NCI-H748 (cell line): ENCODE measurements at regions not wholly inside any gene's neighbourhood (a gene's known extent, or its start where the extent isn't known, plus 50 kb on each side); places are given as distances from the start of the nearest gene placed in this dataset.

Source experiments
- DNase-seq: peaks from one replicate; lab custom pipeline; 2025; ENCODE audit not compliant: unreplicated experiment; lab: John Stamatoyannopoulos, UW

DNA sequence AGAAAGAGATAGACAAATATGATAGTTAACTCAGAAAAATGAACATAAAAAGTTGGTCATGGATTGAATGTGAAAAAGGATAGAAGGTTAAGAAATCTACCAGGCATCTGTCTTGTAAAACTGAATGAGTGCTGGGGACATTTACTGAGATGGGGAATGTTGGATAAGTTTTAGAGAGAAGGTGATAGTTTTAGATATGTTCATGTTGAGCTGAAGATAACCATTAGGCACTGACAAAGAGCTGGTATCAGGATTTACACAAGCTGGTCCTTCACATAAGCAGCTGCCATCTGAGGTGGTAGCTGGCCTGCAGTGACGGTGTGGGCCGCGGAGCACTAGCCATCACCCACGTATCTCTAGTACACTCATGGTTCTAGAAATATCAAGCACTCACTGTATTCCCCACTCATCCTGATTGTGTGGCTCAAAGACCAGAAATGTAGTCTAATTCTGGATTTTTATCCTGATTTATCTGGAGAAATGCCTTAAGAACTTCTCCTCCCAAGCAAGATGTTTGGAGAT, 194.4 kb upstream of the KCNJ16 start:
- no peak for DNase-seq

DNA sequence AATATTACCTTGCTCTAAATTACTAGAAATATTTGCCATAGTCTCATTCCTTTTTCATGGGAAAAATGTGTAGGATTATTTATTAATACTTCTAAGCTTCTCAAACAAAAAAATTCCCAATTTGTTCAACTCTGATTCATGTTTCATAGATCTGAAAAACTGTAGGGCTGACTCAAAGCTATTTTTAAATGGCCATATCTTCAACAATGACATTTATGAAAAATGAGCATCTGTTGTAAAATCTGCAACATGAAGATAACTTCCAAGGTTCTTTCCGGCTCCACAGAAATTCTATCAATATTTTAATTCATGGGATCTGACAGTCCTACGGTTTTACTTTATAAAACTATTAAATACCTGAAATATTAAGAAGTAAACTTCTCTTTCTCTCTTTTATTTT, 192.7 kb upstream of the KCNJ16 start:
- no peak for DNase-seq

DNA sequence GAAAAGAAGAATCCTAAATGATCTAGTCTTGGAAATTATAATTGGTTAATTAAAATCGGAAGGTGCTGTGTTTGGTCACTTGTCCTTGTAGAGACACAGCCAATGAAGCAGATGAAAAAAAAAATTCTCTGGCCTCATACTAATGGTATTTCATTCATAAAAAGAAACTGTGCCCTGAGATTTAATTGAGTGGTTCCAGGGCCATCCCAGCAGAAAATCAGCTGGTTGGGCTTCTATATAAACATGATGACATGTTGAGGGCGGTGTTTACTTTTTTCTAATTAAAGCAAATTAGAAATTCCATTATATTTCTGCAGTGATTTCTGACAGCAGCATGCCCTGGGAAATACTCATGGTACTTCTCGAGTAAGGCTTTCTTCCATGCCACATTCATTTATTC, 191.9 kb upstream of the KCNJ16 start:
- no peak for DNase-seq

DNA sequence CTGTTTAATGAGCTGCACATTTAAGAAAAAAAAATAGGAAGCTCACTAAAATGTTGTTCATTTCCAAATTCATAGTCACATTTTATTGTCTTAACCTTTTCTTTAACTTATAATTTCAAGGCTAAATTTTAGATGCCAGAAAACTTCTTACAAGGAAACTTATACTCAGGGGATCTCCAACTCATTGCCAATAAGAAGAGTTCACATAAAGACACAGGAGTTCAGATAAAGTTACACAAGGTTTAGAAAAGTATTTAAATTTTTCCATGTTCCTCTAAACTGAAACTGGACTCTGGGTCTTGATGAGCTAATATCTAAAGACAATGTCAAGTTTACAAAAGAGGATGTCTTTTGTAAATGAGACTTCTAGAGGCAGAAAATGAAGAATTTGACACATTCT, 190.7 kb upstream of the KCNJ16 start:
- DNase-seq = no peak

DNA sequence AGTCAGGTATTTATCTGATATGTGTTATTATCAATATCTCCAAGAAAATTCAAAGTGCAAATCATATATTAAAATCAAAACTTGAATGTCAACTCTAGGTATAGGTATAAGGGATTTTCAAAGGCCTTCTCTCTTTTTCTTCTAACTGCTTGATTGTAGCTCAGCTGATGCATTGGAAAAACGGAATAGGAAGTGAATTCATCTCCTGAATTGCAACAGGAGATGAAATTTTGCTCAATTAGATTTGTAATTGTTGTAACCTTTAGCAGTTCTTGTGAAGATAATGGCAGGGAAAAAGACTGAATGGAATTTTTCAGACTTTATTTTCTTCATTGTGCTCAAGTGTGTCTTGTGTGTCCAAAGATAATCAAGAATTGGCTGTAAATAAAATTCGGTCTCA, 190.2 kb upstream of the KCNJ16 start:
- DNase-seq = no peak

DNA sequence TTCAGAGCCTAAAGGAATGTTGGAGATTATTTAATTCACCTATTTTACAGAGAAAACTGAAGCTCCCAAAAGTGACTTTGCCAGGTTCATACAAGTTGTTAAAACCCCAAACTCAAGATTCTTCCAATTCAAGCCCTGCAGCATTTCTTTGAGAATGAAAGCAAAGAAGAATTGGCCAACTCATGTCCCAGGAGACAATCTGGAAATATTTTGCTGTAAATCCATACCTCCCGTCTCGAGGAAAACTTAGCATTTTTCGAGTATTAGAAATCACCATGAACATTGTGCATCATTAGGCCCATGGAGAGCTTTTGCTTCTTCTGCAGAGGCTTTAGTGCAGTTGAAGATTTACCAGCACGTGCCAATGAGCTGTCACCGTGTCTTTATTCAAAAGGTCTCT, 176.4 kb upstream of the KCNJ16 start:
- DNase-seq = no peak

DNA sequence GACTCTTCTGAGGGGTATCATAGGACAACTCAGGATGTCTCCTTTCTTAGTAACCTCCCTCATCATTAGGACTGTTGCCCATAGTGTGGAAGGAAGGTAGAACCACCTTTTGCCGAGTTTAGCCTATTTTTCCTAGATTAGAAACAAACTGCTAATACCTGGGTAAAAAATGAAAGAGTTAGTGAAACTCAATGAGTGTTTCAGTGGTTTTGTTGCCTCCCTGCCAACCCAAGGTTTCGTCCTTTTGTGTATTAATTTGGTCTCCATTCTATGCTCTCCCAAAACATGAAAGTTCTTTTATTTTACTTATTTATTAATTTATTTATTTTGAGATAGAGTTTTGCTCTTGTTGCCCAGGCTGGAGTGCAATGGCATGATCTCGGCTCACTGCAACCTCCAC, 174.9 kb upstream of the KCNJ16 start:
- DNase-seq = no peak

DNA sequence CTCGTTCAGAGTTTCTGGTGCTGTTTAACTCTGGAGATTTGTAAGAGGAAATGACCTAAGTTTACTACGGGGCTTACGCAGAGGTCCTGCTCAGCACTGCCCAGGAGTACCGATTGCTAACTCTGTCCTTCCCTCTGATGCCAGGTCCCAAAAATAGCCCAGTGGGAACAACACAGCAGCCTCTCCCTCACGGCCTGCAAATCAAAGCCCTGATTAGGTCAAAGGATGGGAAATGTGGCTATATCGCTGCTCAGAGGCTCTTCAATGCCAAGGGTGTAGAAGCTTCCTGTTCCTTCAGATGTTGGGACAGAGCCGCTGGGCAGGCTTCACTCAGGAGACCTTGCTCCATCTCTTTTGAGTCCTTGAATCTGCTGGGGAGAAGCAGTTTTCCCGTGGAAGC, 174.2 kb upstream of the KCNJ16 start:
- no peak for DNase-seq

DNA sequence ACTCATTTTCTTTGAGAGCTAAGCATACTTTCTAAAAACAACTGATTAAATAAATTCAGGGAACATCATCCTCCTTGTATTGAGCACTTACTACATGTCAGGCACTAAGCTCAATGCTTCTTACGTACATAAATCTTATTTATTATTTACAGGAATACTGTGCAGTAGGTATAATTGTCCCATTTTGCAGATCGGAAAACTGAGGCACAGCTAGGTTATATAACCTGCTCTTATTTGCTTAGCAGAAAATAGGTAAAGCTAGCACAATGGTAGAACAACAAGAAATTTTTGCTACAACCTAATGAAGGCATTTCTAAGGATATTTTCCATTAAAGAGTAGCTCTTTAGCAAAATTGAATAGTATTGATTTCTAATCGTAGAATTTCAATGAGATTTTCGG, 168.7 kb upstream of the KCNJ16 start:
- DNase-seq = no peak

DNA sequence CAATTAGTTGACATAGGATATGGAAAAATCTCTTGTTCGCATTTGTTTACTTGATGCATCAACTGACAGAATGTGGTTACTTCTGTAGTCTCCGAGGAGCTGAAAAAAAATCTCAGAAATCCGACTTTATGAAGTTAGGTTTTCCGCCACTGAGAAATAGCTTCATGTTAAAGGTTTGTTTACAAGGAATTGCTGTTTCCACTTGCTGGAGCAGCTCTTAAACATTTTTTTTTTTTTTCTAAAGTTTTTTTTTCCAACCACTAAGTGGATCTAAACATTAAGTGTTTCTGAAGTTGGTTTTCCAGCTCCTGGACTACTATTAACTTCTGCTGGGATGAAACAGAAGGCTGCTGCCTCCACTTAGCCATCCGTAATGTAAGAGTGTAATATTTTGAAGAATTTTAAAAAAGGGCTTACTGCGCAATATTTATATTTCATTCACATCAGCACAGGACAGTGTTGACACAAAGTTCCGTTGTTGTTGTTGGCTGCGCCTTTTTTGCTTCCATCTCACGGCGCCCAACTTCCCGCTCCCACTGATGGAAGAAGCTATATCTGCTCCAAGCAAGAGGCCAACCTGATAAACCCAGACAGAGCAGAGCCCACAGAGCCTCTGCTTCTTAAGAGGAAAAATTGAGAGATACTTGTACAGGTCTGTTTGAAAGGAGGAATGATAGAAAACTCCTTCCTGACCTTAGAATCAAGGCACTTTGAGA, 167.7 kb upstream of the KCNJ16 start:
- no peak for DNase-seq

DNA sequence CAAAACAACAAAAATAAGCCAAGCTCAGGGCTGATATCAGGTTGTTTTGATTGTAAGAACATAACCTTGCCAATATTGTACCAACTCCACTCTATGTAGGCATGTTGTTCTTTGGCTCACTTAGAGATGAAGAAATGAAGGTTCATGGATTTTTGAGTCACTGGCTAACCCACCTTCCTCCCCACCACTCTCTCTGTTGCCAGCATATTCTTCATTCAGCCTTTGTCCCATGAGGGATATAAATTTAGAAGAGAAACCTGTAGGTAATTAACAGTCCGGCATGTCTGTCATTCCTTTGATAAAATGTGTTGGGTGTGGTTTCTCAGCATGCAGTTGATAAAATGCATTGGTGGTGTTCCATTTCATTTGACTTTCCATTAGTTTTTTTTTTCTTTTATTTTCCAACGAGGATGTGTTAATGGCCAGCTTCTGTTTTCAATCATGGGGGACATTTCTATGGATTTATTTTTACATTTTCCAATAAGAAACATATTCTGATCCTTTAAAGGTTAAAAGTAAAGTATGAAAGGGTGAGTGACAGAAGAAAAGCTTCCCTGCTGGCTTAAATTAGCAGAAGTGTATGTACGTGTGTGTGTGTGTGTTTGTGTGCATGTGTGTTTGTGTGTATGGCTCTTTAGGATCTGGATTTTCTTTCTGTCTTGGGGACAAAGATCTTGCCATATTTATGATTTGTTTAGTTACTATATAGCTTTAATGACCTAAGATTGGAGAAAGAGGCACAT, 166.2 kb upstream of the KCNJ16 start:
- DNase-seq = no peak

DNA sequence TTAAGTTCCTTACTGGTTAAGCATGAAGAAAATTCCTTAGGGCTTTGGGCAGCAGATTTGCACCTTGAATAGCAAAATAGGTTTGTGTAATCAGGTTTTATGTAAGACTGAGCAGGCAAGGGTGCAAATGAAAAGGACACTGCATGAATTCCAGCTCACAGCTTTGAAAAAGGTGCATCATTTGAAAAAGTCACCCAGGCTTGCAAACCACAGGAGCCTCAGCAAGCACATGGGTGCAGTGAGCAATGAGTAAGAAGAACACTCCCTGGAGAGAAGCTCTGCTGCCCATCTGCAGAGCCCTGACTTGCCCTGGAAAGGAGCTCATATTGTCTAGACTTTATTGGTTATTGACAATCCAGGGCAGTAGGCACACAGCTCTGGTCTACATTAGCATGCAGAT, 165.6 kb upstream of the KCNJ16 start:
- no peak for DNase-seq

DNA sequence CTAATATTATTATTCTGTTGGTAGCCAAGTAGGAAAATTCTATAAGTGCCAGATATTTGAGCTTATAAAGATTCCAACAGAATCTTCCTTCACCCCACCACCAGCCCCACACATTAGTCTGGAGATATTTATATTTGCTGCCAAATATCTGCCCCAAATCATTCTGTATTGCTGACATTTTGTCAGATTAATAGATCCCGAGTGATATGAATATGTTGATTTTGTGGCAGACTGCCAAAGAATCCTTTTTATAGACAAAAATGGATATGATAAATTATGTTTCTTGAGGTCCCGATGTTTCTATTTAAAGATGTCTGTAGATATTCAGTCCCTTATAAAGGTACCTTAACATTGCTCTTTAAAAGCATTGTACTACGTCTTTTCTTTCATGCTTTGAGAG, 162.2 kb upstream of the KCNJ16 start:
- no peak for DNase-seq

DNA sequence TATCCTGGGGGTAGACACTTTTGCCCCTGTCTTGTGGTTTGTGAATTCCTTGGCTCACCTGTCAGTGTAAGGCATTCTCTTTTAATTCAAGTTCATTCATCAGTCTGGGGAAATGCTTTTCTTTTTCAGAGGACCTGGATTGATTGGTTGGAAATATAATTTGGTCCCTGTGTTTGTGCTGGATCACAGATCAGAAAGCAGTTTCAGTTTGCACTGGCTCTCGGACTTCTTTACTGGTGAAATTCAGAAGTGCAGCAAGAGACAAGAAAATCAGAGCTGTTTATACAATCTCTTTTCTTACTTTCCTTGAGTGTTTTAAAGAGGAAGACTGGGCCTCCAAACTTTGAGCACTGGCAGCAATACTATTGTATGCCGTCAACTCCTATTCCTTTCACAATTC, 161.8 kb upstream of the KCNJ16 start:
- DNase-seq = no peak

DNA sequence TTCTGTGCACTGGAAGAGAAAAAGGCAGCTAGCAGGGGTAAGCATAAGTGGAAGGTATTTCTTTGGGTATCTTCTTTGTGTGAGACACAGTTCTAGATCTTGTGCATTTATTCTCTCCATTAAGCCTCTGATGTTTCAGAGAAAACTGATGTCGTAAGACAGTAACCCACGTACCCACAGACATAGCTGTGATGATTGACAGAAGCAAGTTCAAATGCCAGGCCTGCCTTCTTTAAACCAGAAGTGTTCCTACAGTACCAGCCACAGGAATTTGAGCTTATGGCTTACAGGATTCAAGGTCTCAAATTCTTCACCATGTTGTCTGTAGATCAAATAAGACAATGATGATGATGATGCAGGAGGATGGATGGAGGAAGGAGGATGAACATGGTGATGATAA, 161.4 kb upstream of the KCNJ16 start:
- DNase-seq = no peak

DNA sequence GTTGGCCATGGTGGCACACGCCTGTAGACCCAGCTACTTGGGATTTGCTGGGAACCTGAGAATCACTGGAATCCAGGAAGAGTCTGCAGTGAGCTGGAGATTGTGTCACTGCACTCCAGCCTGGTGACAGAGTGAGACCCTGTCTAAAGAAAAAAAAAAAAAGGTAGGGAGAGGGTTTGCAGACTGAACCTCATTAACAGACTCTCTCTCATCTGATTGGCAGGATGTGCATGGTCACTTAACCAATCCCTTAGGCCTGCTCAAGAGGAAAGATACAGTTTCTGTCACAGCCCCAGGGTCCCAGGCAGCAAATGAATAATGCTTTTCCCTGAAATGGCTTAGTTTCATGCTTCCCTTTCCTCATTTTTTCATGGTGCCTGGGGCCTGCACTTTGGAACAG, 160.5 kb upstream of the KCNJ16 start:
- DNase-seq = no peak

DNA sequence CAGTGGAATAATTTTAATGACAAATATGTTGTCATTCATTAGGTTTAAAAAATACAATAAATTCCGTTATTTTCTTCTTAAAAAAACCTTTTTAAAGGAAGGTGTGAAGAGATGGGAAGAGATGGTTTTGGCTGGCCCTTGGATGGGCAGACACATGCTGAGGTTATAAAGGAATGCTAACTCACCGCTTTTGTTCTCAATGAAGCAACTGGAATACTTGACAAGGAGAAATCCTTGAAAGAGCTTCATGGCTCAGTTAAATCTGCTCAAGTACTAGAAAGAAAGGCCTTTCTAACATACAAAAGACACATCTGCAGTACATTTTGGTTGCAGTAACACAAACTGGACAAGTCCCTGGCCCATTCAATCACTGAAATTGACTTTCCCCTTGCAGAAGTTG, 158.3 kb upstream of the KCNJ16 start:
- no peak for DNase-seq

DNA sequence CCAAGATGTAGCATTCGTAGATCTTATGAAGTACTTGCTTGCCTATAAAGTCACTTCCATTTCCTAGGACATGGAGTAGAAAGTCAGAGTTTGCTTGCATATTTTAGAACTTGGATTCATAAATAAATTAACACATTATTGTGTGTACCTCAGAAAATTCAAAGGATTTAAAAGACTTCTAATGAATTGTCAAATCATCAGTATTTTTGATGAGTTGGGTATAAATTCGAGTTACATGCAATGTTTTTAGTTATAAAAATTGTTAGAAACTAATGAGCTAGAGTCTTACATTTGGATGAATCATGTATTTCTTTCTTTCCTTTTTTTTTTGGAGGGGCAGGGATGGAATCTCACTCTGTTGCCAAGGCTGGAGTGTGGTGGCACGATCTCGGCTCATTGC, 156.9 kb upstream of the KCNJ16 start:
- no peak for DNase-seq

DNA sequence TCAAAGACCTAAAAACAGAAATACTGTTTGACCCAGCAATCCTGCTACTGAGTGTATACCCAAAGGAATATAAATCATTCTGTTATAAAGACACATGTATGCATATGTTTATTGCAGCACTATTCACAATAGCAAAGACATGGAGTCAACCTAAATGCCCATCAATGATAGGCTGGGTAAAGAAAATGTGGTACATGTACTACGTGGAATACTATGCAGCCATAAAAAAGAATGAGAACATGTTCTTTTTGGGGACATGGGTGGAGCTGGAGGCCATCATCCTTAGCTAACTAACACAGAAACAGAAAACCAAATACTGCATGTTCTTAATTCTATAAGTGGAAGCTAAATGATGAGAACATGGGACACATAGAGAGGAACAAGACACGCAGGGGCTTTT, 155.2 kb upstream of the KCNJ16 start:
- DNase-seq = no peak

DNA sequence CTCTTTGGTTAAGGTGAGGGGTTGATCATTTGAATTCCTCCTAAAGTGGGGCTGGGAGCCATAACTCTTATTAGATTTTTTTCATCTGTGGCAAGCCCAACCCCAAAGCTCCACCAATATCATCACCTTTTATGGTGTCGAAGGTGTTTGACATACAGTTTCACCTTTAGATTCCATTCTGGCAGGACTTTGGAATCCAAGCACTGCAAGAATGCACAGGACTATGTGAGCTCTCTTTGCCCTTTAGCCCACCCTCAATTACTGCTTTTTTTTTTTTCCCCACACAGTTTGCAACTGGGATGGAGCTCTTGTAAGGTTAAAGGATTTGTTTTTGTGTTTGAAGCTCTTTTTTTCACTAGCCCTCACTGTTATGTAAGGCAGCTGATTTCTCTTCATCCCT, 154.0 kb upstream of the KCNJ16 start:
- DNase-seq = no peak

DNA sequence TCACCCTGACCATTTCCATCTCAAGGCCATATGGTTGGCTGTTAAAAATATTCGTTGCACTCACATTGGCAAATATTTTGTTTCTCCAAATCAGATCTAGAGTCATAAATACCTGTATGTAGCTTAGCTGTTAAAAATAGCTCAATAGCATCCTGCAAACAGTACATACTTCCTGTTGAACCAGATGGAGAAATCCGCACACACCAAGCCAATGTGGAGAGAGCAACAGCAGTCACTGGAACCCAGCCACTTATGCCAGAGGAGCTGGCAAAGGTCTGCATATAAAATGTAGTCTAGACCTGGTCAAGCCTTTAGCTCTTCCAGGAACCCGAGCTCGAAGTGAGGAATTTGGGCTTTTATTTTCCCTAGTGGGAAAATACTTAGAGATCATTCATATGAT, 146.4 kb upstream of the KCNJ16 start:
- DNase-seq = peak; percentile 12

DNA sequence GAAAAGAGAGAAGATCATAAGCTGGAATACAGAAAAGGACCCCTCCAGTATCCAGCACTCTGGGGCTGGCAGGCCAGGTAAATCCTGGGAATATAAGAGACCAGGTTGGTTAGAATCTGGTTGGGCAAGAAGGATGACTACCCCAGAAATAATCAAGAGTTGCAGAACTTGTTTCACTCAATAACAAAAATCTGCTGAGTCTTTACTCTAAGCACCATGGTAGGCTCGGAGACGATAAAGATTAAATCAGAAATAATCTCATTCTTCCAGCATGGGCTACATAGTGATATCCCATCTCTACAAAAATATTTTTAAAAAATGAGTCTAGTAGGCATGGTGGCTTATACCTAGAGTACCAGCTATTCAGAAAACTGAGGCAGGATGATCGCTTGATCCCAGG, 138.0 kb upstream of the KCNJ16 start:
- no peak for DNase-seq

DNA sequence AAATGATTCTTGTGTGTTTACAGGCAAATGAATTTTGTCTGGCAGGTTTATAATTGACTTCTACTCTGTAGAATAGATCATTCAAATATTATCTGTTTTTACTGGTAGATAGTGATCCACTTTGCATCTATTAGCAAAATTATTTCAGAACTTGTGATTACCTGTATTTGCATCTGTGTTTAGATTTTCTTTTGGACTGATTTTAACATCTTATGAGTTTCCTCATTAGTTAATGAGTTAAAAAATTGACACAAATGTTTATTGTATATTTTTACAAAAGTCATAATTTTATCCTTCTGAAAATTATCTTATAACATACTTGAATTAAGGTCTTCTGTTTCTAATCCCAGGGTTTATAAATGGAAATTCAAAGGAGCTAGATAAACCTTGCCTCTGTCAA, 132.0 kb upstream of the KCNJ16 start:
- no peak for DNase-seq
